GM12874 (cell line): ENCODE measurements at regions not wholly inside any gene's neighbourhood (a gene's known extent, or its start where the extent isn't known, plus 50 kb on each side); places are given as distances from the start of the nearest gene placed in this dataset.

Experiments
- TF ChIP-seq, protein P1 (sequence below): IDR thresholded peaks from 2 replicates; pipeline ENCODE4 v1.5.1; 2011; ENCODE audit warnings: low read depth, mild to moderate bottlenecking, control low read depth, low read length, moderate library complexity; ENCODE audit not compliant: insufficient read depth

DNA sequence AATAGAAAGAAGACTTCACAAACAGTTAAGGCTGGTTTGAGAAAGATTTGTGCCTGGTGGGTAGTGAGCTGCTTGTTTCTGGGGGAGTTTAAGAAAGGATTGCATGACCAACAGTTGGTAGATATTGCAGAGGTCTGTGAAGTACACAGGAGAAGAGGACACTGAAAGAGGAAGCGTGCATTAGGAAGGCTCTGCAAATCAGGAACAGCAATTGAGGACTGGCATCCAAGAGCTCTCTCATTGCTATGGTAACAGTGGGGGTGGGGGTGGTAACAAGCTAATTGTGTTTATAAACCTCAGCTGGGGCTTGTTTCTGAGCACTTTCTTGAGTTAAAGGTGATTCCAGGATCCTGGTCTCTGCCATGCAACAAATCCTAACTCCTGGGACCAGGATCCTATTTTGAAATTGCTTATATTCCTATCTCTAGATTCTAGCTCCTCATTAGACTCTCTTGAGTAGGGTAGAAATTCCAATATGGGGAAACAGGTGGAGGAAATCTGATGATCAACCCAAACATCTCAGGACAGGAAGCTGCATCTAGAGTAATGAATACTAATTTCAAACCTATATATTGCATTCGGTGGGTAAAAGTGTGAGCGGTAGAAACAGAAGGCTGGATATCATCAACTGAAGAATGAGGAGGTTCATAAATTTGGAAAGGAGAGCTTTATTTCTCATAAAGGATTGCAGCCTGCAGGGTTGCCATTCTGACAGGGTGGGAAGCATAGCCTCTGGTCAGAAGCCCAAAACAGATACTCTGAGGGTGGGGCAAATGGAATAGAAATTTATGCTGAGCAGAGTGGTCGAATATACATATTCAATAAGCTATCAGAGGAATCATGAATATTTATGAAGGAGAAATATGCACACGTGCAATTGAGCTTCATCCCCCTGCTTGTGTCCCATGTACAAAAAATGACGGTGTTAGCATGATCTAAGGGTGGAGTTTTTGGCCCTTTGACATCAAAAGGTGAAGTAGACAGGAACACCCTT lies 79.4 kb downstream of the PTTG1 start:
- TF ChIP-seq, protein P1, sequence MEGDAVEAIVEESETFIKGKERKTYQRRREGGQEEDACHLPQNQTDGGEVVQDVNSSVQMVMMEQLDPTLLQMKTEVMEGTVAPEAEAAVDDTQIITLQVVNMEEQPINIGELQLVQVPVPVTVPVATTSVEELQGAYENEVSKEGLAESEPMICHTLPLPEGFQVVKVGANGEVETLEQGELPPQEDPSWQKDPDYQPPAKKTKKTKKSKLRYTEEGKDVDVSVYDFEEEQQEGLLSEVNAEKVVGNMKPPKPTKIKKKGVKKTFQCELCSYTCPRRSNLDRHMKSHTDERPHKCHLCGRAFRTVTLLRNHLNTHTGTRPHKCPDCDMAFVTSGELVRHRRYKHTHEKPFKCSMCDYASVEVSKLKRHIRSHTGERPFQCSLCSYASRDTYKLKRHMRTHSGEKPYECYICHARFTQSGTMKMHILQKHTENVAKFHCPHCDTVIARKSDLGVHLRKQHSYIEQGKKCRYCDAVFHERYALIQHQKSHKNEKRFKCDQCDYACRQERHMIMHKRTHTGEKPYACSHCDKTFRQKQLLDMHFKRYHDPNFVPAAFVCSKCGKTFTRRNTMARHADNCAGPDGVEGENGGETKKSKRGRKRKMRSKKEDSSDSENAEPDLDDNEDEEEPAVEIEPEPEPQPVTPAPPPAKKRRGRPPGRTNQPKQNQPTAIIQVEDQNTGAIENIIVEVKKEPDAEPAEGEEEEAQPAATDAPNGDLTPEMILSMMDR: no peak

DNA sequence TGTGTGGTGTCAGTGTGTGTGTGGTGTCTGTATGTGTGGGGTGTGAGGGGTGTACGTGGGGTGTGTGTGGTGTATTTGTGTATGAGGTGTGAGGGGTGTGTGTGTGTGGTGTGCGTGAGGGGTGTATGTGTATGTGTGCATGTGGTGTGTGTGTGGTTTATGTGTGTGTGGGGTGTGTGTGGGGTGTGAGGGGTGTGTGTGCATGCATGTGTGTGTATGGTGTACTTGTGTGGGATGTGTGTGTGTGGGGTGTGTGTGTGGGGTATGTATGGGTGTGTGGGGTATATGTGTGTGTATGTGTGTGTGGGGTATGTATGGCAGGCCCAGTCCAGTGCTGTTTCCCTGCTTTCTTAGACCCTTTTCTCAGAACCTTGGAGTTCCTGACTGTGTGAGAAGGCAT lies 83.3 kb downstream of the PTTG1 start:
- TF ChIP-seq, protein P1: no peak

DNA sequence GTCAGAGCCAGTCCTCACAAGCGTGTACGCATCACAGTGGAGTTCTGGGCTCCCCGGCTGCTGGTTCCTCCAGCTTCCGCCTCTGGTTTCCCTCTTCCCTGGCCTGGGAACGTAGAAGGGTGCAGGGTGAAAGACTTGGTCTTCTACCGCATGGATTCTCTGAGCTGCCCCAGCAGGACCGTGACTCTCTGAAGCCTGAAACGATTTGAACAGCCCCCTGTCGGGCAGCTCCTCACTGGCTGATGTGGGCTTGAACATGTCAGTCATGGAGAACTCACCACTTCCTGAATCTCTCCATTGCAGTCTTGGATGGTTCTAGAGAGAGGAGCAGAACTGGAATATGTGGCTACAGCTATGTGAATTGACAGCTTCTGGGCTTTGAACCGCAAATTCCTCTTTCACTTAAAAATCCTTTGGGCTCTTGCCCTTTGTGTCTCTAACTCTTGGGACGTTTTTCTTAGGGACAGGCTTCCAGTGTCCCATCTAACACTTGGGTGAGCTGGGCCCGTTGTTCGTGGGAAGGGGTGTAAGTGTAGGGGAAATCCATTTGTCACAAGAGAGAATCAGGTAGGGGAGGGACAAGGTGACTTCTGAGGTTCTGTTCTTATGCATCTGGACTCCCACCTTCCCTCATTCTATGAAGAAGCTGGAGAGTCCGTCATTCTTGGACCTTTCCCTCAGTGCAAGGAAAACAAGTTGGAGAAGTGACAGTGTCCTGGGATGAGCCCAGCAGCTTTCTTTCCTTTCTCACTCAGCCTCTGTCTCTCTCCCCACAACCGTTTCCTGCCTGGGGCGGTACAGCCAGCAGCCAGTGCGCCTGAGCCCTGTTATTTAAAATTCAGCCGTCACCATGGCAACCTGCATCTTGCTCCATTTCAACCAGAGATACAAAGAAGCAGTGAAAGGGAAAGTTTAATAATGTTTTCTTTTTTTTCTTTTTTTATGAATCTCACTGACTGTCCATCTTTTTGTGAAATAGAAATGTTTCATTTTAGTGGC lies 84.7 kb downstream of the PTTG1 start:
- TF ChIP-seq, protein P1: no peak

DNA sequence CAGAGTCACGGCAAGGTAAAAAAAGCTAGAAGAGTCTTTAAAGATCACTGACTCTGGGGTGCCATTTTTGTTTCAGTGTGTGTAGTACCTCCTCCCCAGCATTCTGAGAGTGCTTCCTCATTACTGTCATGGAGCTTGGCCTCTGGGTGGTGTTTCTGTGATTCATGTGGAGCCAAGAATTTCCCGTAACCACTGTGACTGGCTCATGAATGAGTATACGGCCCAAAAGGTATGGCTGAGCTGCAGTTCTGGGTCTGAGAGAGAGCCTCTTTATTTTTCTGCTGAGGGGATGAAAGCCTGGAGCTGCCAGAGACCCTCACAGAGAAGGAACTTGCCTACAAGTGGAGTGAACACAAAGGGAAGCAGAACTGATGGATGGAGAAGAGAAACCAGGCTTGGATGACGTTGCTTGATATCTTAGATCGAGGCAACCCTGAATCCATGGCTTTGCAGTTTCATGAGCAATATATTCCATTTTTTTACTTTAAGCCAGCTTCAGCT lies 85.6 kb downstream of the PTTG1 start:
- TF ChIP-seq, protein P1: no peak

DNA sequence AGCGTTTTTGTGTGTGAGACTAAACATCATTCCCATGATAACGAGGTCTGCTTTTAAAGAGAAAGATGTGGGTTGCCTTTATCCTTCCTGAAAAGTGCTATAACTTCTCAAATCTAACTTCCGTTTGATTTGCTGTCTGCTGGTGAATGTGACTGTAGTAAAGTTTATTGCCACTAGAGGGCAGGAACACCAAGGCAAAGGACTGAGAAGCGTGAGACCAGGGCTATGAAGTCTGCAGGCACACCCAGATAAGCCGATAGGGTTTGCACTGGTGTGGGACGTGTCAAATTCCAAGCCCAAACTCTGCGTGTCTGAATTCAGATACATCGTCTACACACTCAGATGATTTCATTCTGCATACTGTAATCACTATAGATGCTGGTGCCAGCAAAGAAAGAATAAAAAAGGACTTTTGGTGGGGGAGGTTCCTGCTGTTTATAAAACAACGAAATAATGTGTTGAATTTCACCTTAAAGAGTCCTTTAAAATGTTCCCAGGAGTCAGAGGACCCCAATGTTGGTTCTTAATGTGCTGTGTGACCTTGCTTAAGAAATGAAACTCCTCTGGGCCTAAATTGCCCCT lies 87.2 kb downstream of the PTTG1 start:
- TF ChIP-seq, protein P1: peak; percentile 74

DNA sequence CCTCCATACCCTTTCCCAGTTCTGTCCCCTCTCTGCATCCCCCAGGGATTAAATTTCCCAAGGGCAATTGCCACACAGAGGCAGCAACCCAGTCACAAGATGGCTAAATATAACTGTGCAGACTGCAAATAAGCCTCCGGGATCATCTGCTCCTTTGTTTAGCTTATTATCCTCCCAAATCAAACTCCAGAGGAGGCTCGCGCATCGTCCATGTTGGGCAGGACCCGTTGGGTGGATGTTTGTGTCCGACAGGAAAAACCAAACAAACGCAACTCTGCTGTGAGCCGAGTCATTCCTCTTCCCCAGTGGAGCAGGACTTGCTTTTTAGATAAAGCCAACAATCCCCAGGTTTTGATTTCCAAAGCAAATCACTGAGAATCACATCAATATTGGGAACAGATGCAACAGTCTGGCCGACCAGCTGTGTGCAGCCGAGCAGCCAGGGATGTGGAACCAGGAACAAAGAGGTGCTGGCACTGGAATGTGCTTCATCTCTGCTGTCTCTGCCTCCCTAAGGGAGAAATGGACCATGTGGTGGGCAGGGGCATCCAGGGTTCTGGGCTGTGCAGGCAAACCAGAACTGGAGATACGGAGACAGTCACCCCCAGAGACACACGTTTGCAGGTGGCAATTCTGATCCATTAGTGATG lies 89.8 kb downstream of the PTTG1 start:
- TF ChIP-seq, protein P1: no peak
